Dendritic cell treated with granulocyte-macrophage colony-stimulating factor and Interleukin-4, amounts not matched to agents 40 ng/mL and 50 ng/mL, for 4 days (primary cell): ENCODE measurements at regions not wholly inside any gene's neighbourhood (a gene's known extent, or its start where the extent isn't known, plus 50 kb on each side); places are given as distances from the start of the nearest gene placed in this dataset.
A peak's percentile ranks its signal among the peaks of the same experiment; 100 is the strongest.

Experiments
- H3K27ac Mint-ChIP-seq: one replicate; pipeline ENCODE4 v1.8.0; 2022; ENCODE audit warnings: mild to moderate bottlenecking, mixed read lengths
- H3K27me3 Mint-ChIP-seq: one replicate; pipeline ENCODE4 v1.8.0; 2022; ENCODE audit warnings: mild to moderate bottlenecking, mixed read lengths
- H3K36me3 Mint-ChIP-seq: one replicate; pipeline ENCODE4 v1.8.0; 2022; ENCODE audit warnings: low read depth, mixed read lengths
- H3K4me1 Mint-ChIP-seq: one replicate; pipeline ENCODE4 v1.8.0; 2022; ENCODE audit warnings: low read depth, mixed read lengths
- H3K4me3 Mint-ChIP-seq: one replicate; pipeline ENCODE4 v1.8.0; 2022; ENCODE audit warnings: mild to moderate bottlenecking, moderate library complexity, mixed read lengths
- H3K9me3 Mint-ChIP-seq: one replicate; pipeline ENCODE4 v1.8.0; 2022; ENCODE audit warnings: mixed read lengths
- intact Hi-C: fragments of 100-400 bp; cut with micrococcal nuclease; formaldehyde crosslinking; loops from one replicate; pipeline ENCODE4 v1.15.0; 2022

- Mint-ChIP-seq H3K36me3 (no peaks in the 10 kb centered on the region), H3K27ac (no peak overlapping the region), H3K9me3 (no peaks in the 10 kb centered on the region), H3K4me1 (peaks cover 39% of the 10 kb centered on the region), H3K4me3 (no peak overlapping the region), H3K27me3 (peaks cover 6% of the 10 kb centered on the region)
- intact Hi-C loops: no loop called here
Observed at GRCh38 chr14:61126603-61127498, 145.8 kb downstream of the SLC38A6 start.

- no peaks in the 10 kb centered on the region for H3K36me3 Mint-ChIP-seq
- peaks cover 6% of the 10 kb centered on the region for H3K27me3 Mint-ChIP-seq
- H3K4me3 Mint-ChIP-seq: no peak overlapping the region
- intact Hi-C loops: no loop called here
- H3K27ac Mint-ChIP-seq: no peak overlapping the region
- H3K4me1 Mint-ChIP-seq: peaks cover 42% of the 10 kb centered on the region
- H3K9me3 Mint-ChIP-seq: peaks cover 2% of the 10 kb centered on the region
Observed at GRCh38 chr14:61125867-61126572, 145.0 kb downstream of the SLC38A6 start.

GRCh38 chr14:61125041-61125866, 144.2 kb downstream of the SLC38A6 start:
- H3K4me3 Mint-ChIP-seq: no peak overlapping the region
- H3K36me3 Mint-ChIP-seq: peaks cover 8% of the 10 kb centered on the region
- peaks cover 6% of the 10 kb centered on the region for H3K27me3 Mint-ChIP-seq
- H3K9me3 Mint-ChIP-seq: peaks cover 10% of the 10 kb centered on the region
- H3K4me1 Mint-ChIP-seq: peaks cover 49% of the 10 kb centered on the region
- intact Hi-C loops: no loop called here
- H3K27ac Mint-ChIP-seq: no peak overlapping the region

GRCh38 chr14:61122862-61123261, 141.8 kb downstream of the SLC38A6 start:
- intact Hi-C loops: no loop called here
- peaks cover 20% of the 10 kb centered on the region for H3K9me3 Mint-ChIP-seq

GRCh38 chr14:61121355-61121787, 140.3 kb downstream of the SLC38A6 start:
- intact Hi-C loops: loop anchor here (2.0 kb wide), 1 partner anchor 19 kb away; no protein-coding TSS in a partner anchor
- Mint-ChIP-seq H3K27ac (peak overlapping the region; percentile 60), H3K4me1 (peaks cover 36% of the 10 kb centered on the region), H3K36me3 (peaks cover 25% of the 10 kb centered on the region), H3K9me3 (peaks cover 28% of the 10 kb centered on the region), H3K4me3 (no peak overlapping the region), H3K27me3 (peaks cover 6% of the 10 kb centered on the region)

More at GRCh38 chr14:61122862-61123261, 141.8 kb downstream of the SLC38A6 start:
- Mint-ChIP-seq H3K4me3 (no peak overlapping the region), H3K27me3 (peaks cover 6% of the 10 kb centered on the region), H3K4me1 (peaks cover 41% of the 10 kb centered on the region), H3K36me3 (peaks cover 16% of the 10 kb centered on the region), H3K27ac (no peak overlapping the region)

- intact Hi-C loops: loop anchor here (2.0 kb wide), 1 partner anchor 18 kb away; no protein-coding TSS in a partner anchor
- Mint-ChIP-seq H3K9me3 (peaks cover 28% of the 10 kb centered on the region), H3K4me3 (no peak overlapping the region), H3K27ac (peak overlapping the region; percentile 60), H3K36me3 (peaks cover 29% of the 10 kb centered on the region), H3K4me1 (peaks cover 29% of the 10 kb centered on the region), H3K27me3 (no peaks in the 10 kb centered on the region)
Observed at GRCh38 chr14:61120576-61120975, 139.5 kb downstream of the SLC38A6 start.

- intact Hi-C loops: no loop called here
- Mint-ChIP-seq H3K9me3 (peaks cover 28% of the 10 kb centered on the region), H3K4me1 (peaks cover 31% of the 10 kb centered on the region)
Observed at GRCh38 chr14:61119006-61119405, 138.0 kb downstream of the SLC38A6 start.

GRCh38 chr14:61116369-61116768, 135.3 kb downstream of the SLC38A6 start:
- Mint-ChIP-seq H3K27me3 (no peaks in the 10 kb centered on the region), H3K27ac (no peak overlapping the region), H3K36me3 (peaks cover 38% of the 10 kb centered on the region), H3K4me3 (no peak overlapping the region), H3K4me1 (peaks cover 51% of the 10 kb centered on the region), H3K9me3 (peaks cover 28% of the 10 kb centered on the region)
- intact Hi-C loops: no loop called here

More at GRCh38 chr14:61119006-61119405, 138.0 kb downstream of the SLC38A6 start:
- H3K27me3 Mint-ChIP-seq: no peaks in the 10 kb centered on the region
- no peak overlapping the region for H3K4me3 Mint-ChIP-seq
- H3K36me3 Mint-ChIP-seq: peaks cover 36% of the 10 kb centered on the region
- no peak overlapping the region for H3K27ac Mint-ChIP-seq

- H3K9me3 Mint-ChIP-seq: peaks cover 8% of the 10 kb centered on the region
- peaks cover 34% of the 10 kb centered on the region for H3K36me3 Mint-ChIP-seq
- intact Hi-C loops: no loop called here
- peak overlapping the region; percentile 95 for H3K27ac Mint-ChIP-seq
- H3K4me1 Mint-ChIP-seq: peaks cover 57% of the 10 kb centered on the region
- H3K4me3 Mint-ChIP-seq: peak overlapping the region; percentile 37
- peaks cover 6% of the 10 kb centered on the region for H3K27me3 Mint-ChIP-seq
Observed at GRCh38 chr14:61113561-61114225, 132.6 kb downstream of the SLC38A6 start.

- H3K4me1 Mint-ChIP-seq: peaks cover 69% of the 10 kb centered on the region
- intact Hi-C loops: no loop called here
- H3K36me3 Mint-ChIP-seq: peaks cover 44% of the 10 kb centered on the region
- no peak overlapping the region for H3K4me3 Mint-ChIP-seq
- peak overlapping the region; percentile 95 for H3K27ac Mint-ChIP-seq
- H3K27me3 Mint-ChIP-seq: peaks cover 7% of the 10 kb centered on the region
- peaks cover 5% of the 10 kb centered on the region for H3K9me3 Mint-ChIP-seq
Observed at GRCh38 chr14:61112506-61112905, 131.5 kb downstream of the SLC38A6 start.

GRCh38 chr14:61111731-61112130, 130.7 kb downstream of the SLC38A6 start:
- peak overlapping the region; percentile 95 for H3K27ac Mint-ChIP-seq
- H3K27me3 Mint-ChIP-seq: peaks cover 7% of the 10 kb centered on the region
- intact Hi-C loops: no loop called here
- H3K4me3 Mint-ChIP-seq: no peak overlapping the region
- H3K36me3 Mint-ChIP-seq: peaks cover 47% of the 10 kb centered on the region
- H3K4me1 Mint-ChIP-seq: peaks cover 75% of the 10 kb centered on the region
- H3K9me3 Mint-ChIP-seq: no peaks in the 10 kb centered on the region

GRCh38 chr14:61111209-61111665, 130.2 kb downstream of the SLC38A6 start:
- intact Hi-C loops: no loop called here
- Mint-ChIP-seq H3K36me3 (peaks cover 48% of the 10 kb centered on the region), H3K27me3 (peaks cover 7% of the 10 kb centered on the region)

More at GRCh38 chr14:61111209-61111665, 130.2 kb downstream of the SLC38A6 start:
- H3K27ac Mint-ChIP-seq: peak overlapping the region; percentile 95
- H3K9me3 Mint-ChIP-seq: no peaks in the 10 kb centered on the region
- H3K4me1 Mint-ChIP-seq: peaks cover 75% of the 10 kb centered on the region
- H3K4me3 Mint-ChIP-seq: no peak overlapping the region
